IPS DF 4.7 (cell line): ENCODE measurements at regions not wholly inside any gene's neighbourhood (a gene's known extent, or its start where the extent isn't known, plus 50 kb on each side); places are given as distances from the start of the nearest gene placed in this dataset.
"Not testable (repeated sequence)": the region's sequence is repeated elsewhere in the genome, so short reads cannot be mapped to it uniquely, and the experiment has no call there.

Experiments used
- DNase-seq: peaks from one replicate; pipeline ENCODE4 v3.0.0-alpha.2; 2013; ENCODE audit warnings: low spot score; ENCODE audit errors: extremely low read depth

GRCh38 chr4:31175242-31175910, 455.2 kb downstream of the PCDH7 start:
- DNase-seq, result no peak

GRCh38 chr4:31183256-31183655, 463.1 kb downstream of the PCDH7 start:
- no peak for DNase-seq

- DNase-seq, result no peak
Measured at GRCh38 chr4:31185014-31185585, 464.9 kb downstream of the PCDH7 start.

- DNase-seq, result no peak
Measured at GRCh38 chr4:31187979-31188378, 467.8 kb downstream of the PCDH7 start.

- DNase-seq, result no peak
Measured at GRCh38 chr4:31189938-31190337, 469.8 kb downstream of the PCDH7 start.

- DNase-seq, result no peak
Measured at GRCh38 chr4:31190671-31191070, 470.5 kb downstream of the PCDH7 start.

GRCh38 chr4:31192341-31192740, 472.2 kb downstream of the PCDH7 start:
- no peak for DNase-seq

- no peak for DNase-seq
Measured at GRCh38 chr4:31193521-31193920, 473.4 kb downstream of the PCDH7 start.

GRCh38 chr4:31194823-31195222, 474.7 kb downstream of the PCDH7 start:
- DNase-seq, result no peak

- DNase-seq, result no peak
Measured at GRCh38 chr4:31199644-31200043, 479.5 kb downstream of the PCDH7 start.

GRCh38 chr4:31202054-31202453, 481.9 kb downstream of the PCDH7 start:
- not testable (repeated sequence) for DNase-seq

- no peak for DNase-seq
Measured at GRCh38 chr4:31204874-31205273, 484.7 kb downstream of the PCDH7 start.

- no peak for DNase-seq
Measured at GRCh38 chr4:31220921-31221320, 500.8 kb downstream of the PCDH7 start.

- no peak for DNase-seq
Measured at GRCh38 chr4:31228068-31228467, 507.9 kb downstream of the PCDH7 start.

- no peak for DNase-seq
Measured at GRCh38 chr4:31230594-31230993, 510.4 kb downstream of the PCDH7 start.

GRCh38 chr4:31234494-31234893, 514.3 kb downstream of the PCDH7 start:
- DNase-seq, result peak; percentile 5

- DNase-seq, result no peak
Measured at GRCh38 chr4:31234901-31235300, 514.7 kb downstream of the PCDH7 start.

GRCh38 chr4:31236020-31236638, 516.0 kb downstream of the PCDH7 start:
- no peak for DNase-seq

- no peak for DNase-seq
Measured at GRCh38 chr4:31236639-31237173, 516.5 kb downstream of the PCDH7 start.

- DNase-seq, result no peak
Measured at GRCh38 chr4:31237233-31237632, 517.1 kb downstream of the PCDH7 start.

- DNase-seq, result no peak
Measured at GRCh38 chr4:31239886-31240285, 519.7 kb downstream of the PCDH7 start.

GRCh38 chr4:31241504-31242106, 521.4 kb downstream of the PCDH7 start:
- DNase-seq, result no peak
